NB4 (cell line): ENCODE measurements at regions not wholly inside any gene's neighbourhood (a gene's known extent, or its start where the extent isn't known, plus 50 kb on each side); places are given as distances from the start of the nearest gene placed in this dataset.
"Not testable (repeated sequence)": the region's sequence is repeated elsewhere in the genome, so short reads cannot be mapped to it uniquely, and the experiment has no call there.

Experiments
- DNase-seq: peaks from one replicate; pipeline ENCODE4 v3.0.0; 2010; ENCODE audit warnings: low read depth
- H3K4me3 ChIP-seq: one replicate; pipeline ENCODE4 v1.5.1; 2011; ENCODE audit warnings: mild to moderate bottlenecking, low read depth, low read length, moderate library complexity
- CTCF ChIP-seq: IDR thresholded peaks from one replicate; pipeline ENCODE4 v1.5.1; 2012; ENCODE audit warnings: low read depth, low read length
- MAX ChIP-seq: IDR thresholded peaks from 2 replicates; pipeline ENCODE4 v1.6.1; 2011; ENCODE audit warnings: low read depth, low read length
- MYC ChIP-seq: IDR thresholded peaks from 2 replicates; pipeline ENCODE4 v1.6.1; 2011; ENCODE audit warnings: low read depth, low read length
- POLR2A ChIP-seq: IDR thresholded peaks from 2 replicates; pipeline ENCODE4 v1.6.1; 2011; ENCODE audit warnings: mild to moderate bottlenecking; ENCODE audit not compliant: insufficient read length; ENCODE audit errors: extremely low read depth

- no peak overlapping the region for H3K4me3 ChIP-seq
- TF ChIP-seq CTCF (no peak), MAX (no peak), POLR2A (no peak)
- DNase-seq = no peak
Measured at GRCh38 chr5:108451269-108451668, 69.4 kb upstream of the FBXL17 start.

GRCh38 chr5:108444130-108444529, 62.2 kb upstream of the FBXL17 start:
- not testable (repeated sequence) for H3K4me3 ChIP-seq, DNase-seq

- not testable (repeated sequence) for H3K4me3 ChIP-seq, DNase-seq
Measured at GRCh38 chr5:108442063-108442651, 60.3 kb upstream of the FBXL17 start.

GRCh38 chr5:108437425-108437824, 55.5 kb upstream of the FBXL17 start:
- DNase-seq = no peak
- no peak overlapping the region for H3K4me3 ChIP-seq
- TF ChIP-seq POLR2A (no peak), MYC (no peak), MAX (no peak), CTCF (no peak)

- TF ChIP-seq POLR2A (no peak), MAX (no peak), MYC (no peak), CTCF (no peak)
- no peak for DNase-seq
- no peak overlapping the region for H3K4me3 ChIP-seq
Measured at GRCh38 chr5:108436696-108437095, 54.8 kb upstream of the FBXL17 start.

GRCh38 chr5:108433600-108433999, 51.7 kb upstream of the FBXL17 start:
- DNase-seq = no peak
- H3K4me3 ChIP-seq = no peak overlapping the region
- TF ChIP-seq MYC (no peak), CTCF (no peak), MAX (no peak), POLR2A (no peak)

- no peak for TF ChIP-seq POLR2A
- no peak for TF ChIP-seq CTCF
- TF ChIP-seq MYC = no peak
- no peak for TF ChIP-seq MAX
- no peak for DNase-seq
- H3K4me3 ChIP-seq = no peak overlapping the region
Measured at GRCh38 chr5:108432024-108432423, 50.1 kb upstream of the FBXL17 start.
